ENCODE measurements at regions not wholly inside any gene's neighbourhood (a gene's known extent, or its start where the extent isn't known, plus 50 kb on each side); places are given as distances from the start of the nearest gene placed in this dataset.

DNA sequence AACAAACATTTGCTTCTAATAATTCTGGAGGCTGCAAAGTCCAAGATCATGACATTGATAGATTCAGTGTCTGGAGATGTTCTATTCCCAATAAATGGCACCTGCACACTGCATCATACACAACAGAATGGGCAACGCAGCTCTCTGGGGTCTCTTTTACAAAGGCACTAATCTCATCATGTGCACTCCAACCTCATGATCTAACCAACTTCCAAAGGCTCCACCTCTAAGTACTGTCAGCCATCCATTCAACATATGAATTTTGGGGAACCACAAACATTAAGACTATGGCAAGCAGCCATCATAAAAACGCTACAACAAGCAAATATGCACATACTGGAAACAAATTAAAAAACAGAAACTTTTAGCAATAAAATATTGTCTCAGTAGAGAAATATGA is 121.1 kb downstream of the CYLC2 start:
- TF ChIP-seq POLR2A (IDR thresholded peaks at IDR 0.05; ENCODE audit: control extremely low read depth in 1 of 2, low read depth in 2 of 2, low read length in 2 of 2): no peak
- no peak for TF ChIP-seq BACH1 (IDR thresholded peaks at IDR 0.05; ENCODE audit: low read length)
- TF ChIP-seq TAF7 (optimal IDR thresholded peaks at IDR 0.05; ENCODE audit: borderline replicate concordance, low read depth, low read length): no peak
- no peak for TF ChIP-seq CTCF (IDR thresholded peaks at IDR 0.05; ENCODE audit: control extremely low read depth in 1 of 3, insufficient read depth in 1 of 3, low read depth in 1 of 3, low read length in 3 of 3)
